HEK293 (cell line): ENCODE measurements at regions not wholly inside any gene's neighbourhood (a gene's known extent, or its start where the extent isn't known, plus 50 kb on each side); places are given as distances from the start of the nearest gene placed in this dataset.

ENCODE experiments used
- CTCF ChIA-PET: fragments of 350-600 bp; formaldehyde crosslinking; extraction: SDS; loops from one replicate; lab custom pipeline; 2021; ENCODE audit warnings: antibody characterized with exemption; lab: Yijun Ruan, JAX
- POLR2A ChIA-PET: fragments of 300-600 bp; formaldehyde crosslinking; extraction: SDS; loops from one replicate; lab custom pipeline; 2020; ENCODE audit warnings: antibody characterized with exemption, inconsistent platforms; lab: Yijun Ruan, JAX
- H3K27ac ChIP-seq: fragments of 200-500 bp; sonication (Bioruptor generic); 2 replicates; pipeline ENCODE4 v1.5.1; 2014; ENCODE audit warnings: low read depth, low read length, control low read depth, inconsistent platforms; ENCODE audit errors: extremely low read depth
- H3K36me3 ChIP-seq, 2 experiments: fragments of 200-500 bp in 1 of 2; sonication (Bioruptor generic) in 1 of 2; 1 replicate in 1 of 2; 2 replicates in 1 of 2; pipeline ENCODE4 v1.5.1; 2014 to 2017; ENCODE audit warnings: inconsistent platforms in 2 of 2, low read length in 2 of 2; ENCODE audit not compliant: control insufficient read depth in 2 of 2, insufficient read depth in 1 of 2
- H3K4me1 ChIP-seq: fragments of 200-500 bp; sonication (Bioruptor generic); 2 replicates; pipeline ENCODE4 v1.5.1; 2014; ENCODE audit warnings: mild to moderate bottlenecking, low read length, inconsistent platforms; ENCODE audit not compliant: control insufficient read depth, insufficient read depth
- H3K4me3 ChIP-seq: 2 replicates; pipeline ENCODE4 v1.5.1; 2011; ENCODE audit warnings: low read depth, mild to moderate bottlenecking, control low read depth, low read length, moderate library complexity
- H3K9me3 ChIP-seq: fragments of 200-500 bp; sonication (Bioruptor generic); 2 replicates; pipeline ENCODE4 v1.5.1; 2014; ENCODE audit warnings: low read depth, low read length, inconsistent platforms; ENCODE audit not compliant: control insufficient read depth, insufficient read depth
- ELK4 ChIP-seq: IDR thresholded peaks from 2 replicates; pipeline ENCODE4 v1.6.1; 2011; ENCODE audit warnings: mild to moderate bottlenecking, low read depth, low read length, borderline replicate concordance
- IKZF3 ChIP-seq: fragments of 450-650 bp; IDR thresholded peaks from 2 replicates; pipeline ENCODE4 v1.5.0; 2018; ENCODE audit warnings: missing biosample characterization, mild to moderate bottlenecking, missing genetic modification characterization, moderate library complexity
- SP2 ChIP-seq: fragments of 450-650 bp; formaldehyde crosslinking; IDR thresholded peaks from 2 replicates; pipeline ENCODE4 v1.5.1; 2016; ENCODE audit warnings: missing biosample characterization, missing genetic modification characterization
- ZBTB11 ChIP-seq: fragments of 450-650 bp; formaldehyde crosslinking; conservative IDR thresholded peaks from 2 replicates; pipeline ENCODE4 v1.5.1; 2016; ENCODE audit warnings: low read depth, missing biosample characterization, missing genetic modification characterization
- ZBTB20 ChIP-seq: fragments of 450-650 bp; formaldehyde crosslinking; IDR thresholded peaks from 2 replicates; pipeline ENCODE4 v1.5.1; 2016; ENCODE audit warnings: missing biosample characterization, missing genetic modification characterization
- ZBTB26 ChIP-seq: fragments of 450-650 bp; formaldehyde crosslinking; optimal IDR thresholded peaks from 2 replicates; pipeline ENCODE3; 2016; ENCODE audit warnings: missing biosample characterization, mild to moderate bottlenecking, missing genetic modification characterization
- ZEB2 ChIP-seq: fragments of 450-650 bp; formaldehyde crosslinking; IDR thresholded peaks from 2 replicates; pipeline ENCODE4 v1.5.1; 2016; ENCODE audit warnings: missing biosample characterization, missing genetic modification characterization
- ZIC2 ChIP-seq: fragments of 450-650 bp; formaldehyde crosslinking; IDR thresholded peaks from 2 replicates; pipeline ENCODE4 v1.5.1; 2016; ENCODE audit warnings: missing biosample characterization, missing genetic modification characterization
- ZNF132 ChIP-seq: fragments of 450-650 bp; formaldehyde crosslinking; IDR thresholded peaks from 2 replicates; pipeline ENCODE4 v1.5.1; 2017; ENCODE audit warnings: missing biosample characterization, missing genetic modification characterization, borderline replicate concordance
- ZNF146 ChIP-seq: fragments of 450-650 bp; formaldehyde crosslinking; IDR thresholded peaks from 2 replicates; pipeline ENCODE4 v1.5.1; 2016; ENCODE audit warnings: missing biosample characterization, missing genetic modification characterization
- ZNF18 ChIP-seq: fragments of 450-650 bp; formaldehyde crosslinking; IDR thresholded peaks from 2 replicates; pipeline ENCODE4 v1.5.1; 2016; ENCODE audit warnings: missing biosample characterization, missing genetic modification characterization
- ZNF2 ChIP-seq: fragments of 450-650 bp; formaldehyde crosslinking; IDR thresholded peaks from 2 replicates; pipeline ENCODE4 v1.5.1; 2016; ENCODE audit warnings: missing biosample characterization, missing genetic modification characterization
- ZNF48 ChIP-seq: fragments of 450-650 bp; formaldehyde crosslinking; IDR thresholded peaks from 2 replicates; pipeline ENCODE4 v1.5.1; 2016; ENCODE audit warnings: missing biosample characterization, missing genetic modification characterization
- ZNF558 ChIP-seq: fragments of 450-650 bp; formaldehyde crosslinking; IDR thresholded peaks from 2 replicates; pipeline ENCODE4 v1.5.1; 2016; ENCODE audit warnings: missing biosample characterization, missing genetic modification characterization
- ZNF560 ChIP-seq: fragments of 450-650 bp; formaldehyde crosslinking; IDR thresholded peaks from 2 replicates; pipeline ENCODE4 v1.5.1; 2017; ENCODE audit warnings: missing biosample characterization, missing genetic modification characterization, borderline replicate concordance
- ZNF747 ChIP-seq: fragments of 450-650 bp; formaldehyde crosslinking; IDR thresholded peaks from 2 replicates; pipeline ENCODE4 v1.5.1; 2016; ENCODE audit warnings: missing biosample characterization, missing genetic modification characterization
- ZNF837 ChIP-seq: fragments of 450-650 bp; formaldehyde crosslinking; IDR thresholded peaks from 2 replicates; pipeline ENCODE4 v1.5.1; 2016; ENCODE audit warnings: missing biosample characterization, missing genetic modification characterization
- ZSCAN16 ChIP-seq: fragments of 450-650 bp; formaldehyde crosslinking; IDR thresholded peaks from 2 replicates; pipeline ENCODE4 v1.5.1; 2016; ENCODE audit warnings: missing biosample characterization, missing genetic modification characterization

- TF ChIP-seq ZNF146 (tag by site-specific recombination) (no peak), ZBTB20 (tag by site-specific recombination) (peak; percentile 57)
- Histone ChIP-seq H3K36me3 (no peaks in the 10 kb centered on the region), H3K4me1 (peaks cover 2% of the 10 kb centered on the region; the same call in 1 of the 2 replicates), H3K4me3 (no peak overlapping the region), H3K27ac (no peak overlapping the region), H3K9me3 (no peaks in the 10 kb centered on the region)
- CTCF ChIA-PET = no interaction called here
- POLR2A ChIA-PET = no interaction called here
These were observed 200.0 kb downstream of the TTLL7 start for GRCh38 chr1:83798965-83799364.

- CTCF ChIA-PET = no interaction called here
- H3K4me1 ChIP-seq = peaks cover 2% of the 10 kb centered on the region; the same call in 1 of the 2 replicates
- TF ChIP-seq ZNF558 (tag by site-specific recombination) (no peak), ZBTB11 (tag by site-specific recombination) (no peak), ZNF132 (tag by site-specific recombination) (no peak), ZNF747 (tag by site-specific recombination) (no peak), ZNF560 (tag by site-specific recombination) (no peak), IKZF3 (no peak), ZNF2 (tag by site-specific recombination) (no peak), ZSCAN16 (no peak), ZNF837 (tag by site-specific recombination) (no peak), SP2 (tag by site-specific recombination) (no peak), ELK4 (no peak), ZNF48 (no peak), ZIC2 (tag by site-specific recombination) (no peak), ZEB2 (tag by site-specific recombination) (no peak), ZNF18 (tag by site-specific recombination) (no peak), ZBTB26 (tag by site-specific recombination) (no peak)
- POLR2A ChIA-PET = no interaction called here
- H3K9me3 ChIP-seq = no peaks in the 10 kb centered on the region
- no peaks in the 10 kb centered on the region for H3K36me3 ChIP-seq
- no peak overlapping the region for H3K27ac ChIP-seq
- H3K4me3 ChIP-seq = no peak overlapping the region
These were observed 202.5 kb downstream of the TTLL7 start for GRCh38 chr1:83796409-83796808.
